ENCODE measurements at regions not wholly inside any gene's neighbourhood (a gene's known extent, or its start where the extent isn't known, plus 50 kb on each side); places are given as distances from the start of the nearest gene placed in this dataset.

- Histone ChIP-seq H2AFZ (ENCODE audit: low read depth, low read length, poor library complexity, severe bottlenecking) (no peak overlapping the region), H3K79me2 (ENCODE audit: insufficient read depth, low read length) (no peaks in the 10 kb centered on the region), H3K27ac (ENCODE audit: low read depth, low read length) (no peak overlapping the region), H4K20me1 (ENCODE audit: insufficient read depth) (no peaks in the 10 kb centered on the region), H3K4me1 (ENCODE audit: control insufficient read depth in 1 of 2, insufficient read depth in 2 of 2, low read length in 2 of 2) (no peaks in the 10 kb centered on the region), H3K27me3 (ENCODE audit: insufficient read depth, low read length) (peaks cover 31% of the 10 kb centered on the region), H3K9ac (ENCODE audit: low read length) (no peak overlapping the region), H3K4me2 (ENCODE audit: low read length) (no peak overlapping the region), H3K9me3 (ENCODE audit: control insufficient read depth in 1 of 2, insufficient read depth in 1 of 2, low read depth in 1 of 2, low read length in 2 of 2) (no peaks in the 10 kb centered on the region), H3K4me3 (replicated peaks in 1 of 2; ENCODE audit: low read depth in 1 of 2, low read length in 2 of 2) (no peak overlapping the region), H3K36me3 (ENCODE audit: control insufficient read depth in 1 of 2, insufficient read depth in 2 of 2, low read length in 2 of 2) (no peaks in the 10 kb centered on the region; a peak in 1 of 4 replicates), H3K9me2 (ENCODE audit: insufficient read depth) (no peaks in the 10 kb centered on the region)
- ChIA-PET RAD21 (ENCODE audit: low non-redundant PET in 1 of 2, low total read pairs in 2 of 2, uncharacterized antibody in 2 of 2, unreplicated experiment in 2 of 2) (no interaction called here), CTCF (no interaction called here), POLR2A (no interaction called here)
- ATAC-seq (no peak), DNase-seq (ENCODE audit: low read depth, low spot score) (no peak)
- intact Hi-C loops (cut with micrococcal nuclease): no loop called here
- no TSS peak for BruUV-seq (replicated peaks)
- TF ChIP-seq CEBPB (IDR thresholded peaks at IDR 0.05; ENCODE audit: low read depth) (no peak), ZNF274 (IDR thresholded peaks at IDR 0.05; ENCODE audit: low read depth, low read length) (no peak), POLR2A (IDR thresholded peaks at IDR 0.05; ENCODE audit: borderline replicate concordance, extremely low read depth, insufficient read depth, insufficient read length) (no peak), ZFX (IDR thresholded peaks at IDR 0.05) (no peak), EZH2phosphoT487 (IDR thresholded peaks at IDR 0.05; ENCODE audit: borderline replicate concordance) (no peak), YY1 (IDR thresholded peaks at IDR 0.05; ENCODE audit: extremely low read depth, insufficient replicate concordance, low read depth, low read length) (no peak), SRF (IDR thresholded peaks at IDR 0.05; ENCODE audit: low read depth) (no peak), REST (IDR thresholded peaks at IDR 0.05; ENCODE audit: low read depth) (no peak), TCF7L2 (IDR thresholded peaks at IDR 0.05; ENCODE audit: borderline replicate concordance, extremely low read depth, insufficient read depth, insufficient read length) (no peak), ZBTB33 (IDR thresholded peaks at IDR 0.05; ENCODE audit: extremely low read depth, insufficient replicate concordance, low read length) (no peak), CTCF (IDR thresholded peaks at IDR 0.05 in 2 of 3, conservative IDR thresholded peaks at IDR 0.05 in 1 of 3; ENCODE audit: borderline replicate concordance in 1 of 3, insufficient read depth in 1 of 3, low read depth in 2 of 3, low read length in 2 of 3) (no peak), SP1 (IDR thresholded peaks at IDR 0.05; ENCODE audit: low read depth) (no peak), ATF3 (IDR thresholded peaks at IDR 0.05) (no peak), SIN3A (IDR thresholded peaks at IDR 0.05; ENCODE audit: low read depth) (no peak)
- TF ChIP-seq, protein P1, sequence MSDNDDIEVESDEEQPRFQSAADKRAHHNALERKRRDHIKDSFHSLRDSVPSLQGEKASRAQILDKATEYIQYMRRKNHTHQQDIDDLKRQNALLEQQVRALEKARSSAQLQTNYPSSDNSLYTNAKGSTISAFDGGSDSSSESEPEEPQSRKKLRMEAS (IDR thresholded peaks at IDR 0.05): no peak
Measured at GRCh38 chr9:3035579-3036332, 191.9 kb upstream of the PUM3 start.

Measured in HCT116 (cell line).